HG03378 (cell line): ENCODE measurements at regions not wholly inside any gene's neighbourhood (a gene's known extent, or its start where the extent isn't known, plus 50 kb on each side); places are given as distances from the start of the nearest gene placed in this dataset.
"Not testable (repeated sequence)": the region's sequence is repeated elsewhere in the genome, so short reads cannot be mapped to it uniquely, and the experiment has no call there.

Experiments used
- ATAC-seq: cut with Tn5 transposase; IDR thresholded peaks from one replicate; pipeline ENCODE4 v1.9.1; 2021; ENCODE audit warnings: mild to moderate bottlenecking, moderate library complexity; ENCODE audit not compliant: unreplicated experiment

DNA sequence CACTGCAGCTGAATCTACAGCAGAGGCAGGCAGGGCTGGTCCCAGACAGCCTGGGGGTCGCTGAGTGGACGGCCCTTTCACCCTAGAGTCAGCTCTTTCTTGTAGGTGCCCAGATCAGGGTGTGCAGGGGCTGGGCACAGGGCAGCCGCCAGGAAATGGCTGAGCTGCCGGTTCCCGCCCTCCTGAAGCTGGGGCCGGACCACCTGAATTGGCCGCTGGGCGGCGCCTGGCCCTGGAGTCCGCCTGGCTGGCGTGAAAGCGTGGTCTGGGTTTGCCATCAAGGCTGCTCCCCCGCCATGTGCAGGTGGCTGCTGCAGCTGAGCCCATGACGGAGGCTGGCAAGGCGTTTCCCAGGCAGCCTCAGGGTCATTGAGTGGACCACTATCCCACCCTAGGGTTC is 85.7 kb downstream of the POTEM start:
- not testable (repeated sequence) for ATAC-seq

DNA sequence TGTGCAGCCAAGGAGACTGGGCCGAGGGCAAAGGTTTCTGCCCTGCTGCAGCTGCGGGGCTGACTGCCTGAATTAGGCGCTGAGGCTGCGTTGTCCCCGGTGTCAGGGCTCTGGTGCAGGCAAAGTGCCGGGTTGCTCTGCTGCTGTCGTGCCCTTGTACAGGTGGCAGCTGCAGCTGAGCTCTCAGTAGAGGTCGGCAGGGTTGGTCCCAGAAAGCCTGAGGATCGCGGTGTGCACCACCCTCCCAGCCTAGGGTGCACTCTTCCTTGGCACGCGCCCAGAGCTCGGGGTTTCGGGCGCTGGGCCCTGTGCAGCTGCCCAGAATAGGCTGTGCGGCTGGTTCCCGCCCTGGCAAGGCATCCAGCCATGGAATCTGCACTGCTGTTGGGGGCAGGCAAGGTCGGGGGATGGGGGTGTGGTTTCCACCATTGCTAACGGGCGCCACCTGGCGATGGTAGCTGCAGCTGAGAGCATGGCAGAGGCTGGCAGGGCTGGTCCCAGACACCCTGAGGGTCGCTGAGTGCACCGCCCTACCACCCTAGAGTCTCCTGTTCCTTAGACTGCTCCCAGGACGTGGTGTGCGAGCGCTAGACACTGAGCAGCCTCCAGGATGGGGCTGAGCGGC is 86.3 kb downstream of the POTEM start:
- not testable (repeated sequence) for ATAC-seq

- not testable (repeated sequence) for ATAC-seq
Observed at GRCh38 chr14:19054108-19054721, 87.0 kb downstream of the POTEM start.

DNA sequence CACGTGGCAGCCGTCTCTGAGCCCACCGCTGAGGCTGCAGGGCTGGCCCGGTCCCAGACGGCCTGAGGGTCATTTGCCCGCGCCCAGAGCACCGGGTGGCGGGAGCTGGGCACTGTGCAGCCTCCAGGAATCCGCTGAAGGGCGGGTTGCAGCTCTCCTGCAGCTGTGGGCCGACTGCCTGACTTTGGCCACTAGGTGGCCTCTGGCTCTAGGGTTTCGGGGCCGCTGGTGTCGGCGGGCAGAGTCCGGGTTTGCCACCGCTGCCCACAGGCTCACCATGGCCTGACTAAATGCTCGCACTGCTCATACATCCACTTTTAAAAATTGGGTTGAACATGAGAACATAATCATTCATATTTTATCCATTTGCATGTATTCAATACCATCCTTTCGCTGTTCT is 87.7 kb downstream of the POTEM start:
- ATAC-seq = not testable (repeated sequence)

GRCh38 chr14:19059066-19059465 is 91.8 kb downstream of the POTEM start:
- ATAC-seq = not testable (repeated sequence)

DNA sequence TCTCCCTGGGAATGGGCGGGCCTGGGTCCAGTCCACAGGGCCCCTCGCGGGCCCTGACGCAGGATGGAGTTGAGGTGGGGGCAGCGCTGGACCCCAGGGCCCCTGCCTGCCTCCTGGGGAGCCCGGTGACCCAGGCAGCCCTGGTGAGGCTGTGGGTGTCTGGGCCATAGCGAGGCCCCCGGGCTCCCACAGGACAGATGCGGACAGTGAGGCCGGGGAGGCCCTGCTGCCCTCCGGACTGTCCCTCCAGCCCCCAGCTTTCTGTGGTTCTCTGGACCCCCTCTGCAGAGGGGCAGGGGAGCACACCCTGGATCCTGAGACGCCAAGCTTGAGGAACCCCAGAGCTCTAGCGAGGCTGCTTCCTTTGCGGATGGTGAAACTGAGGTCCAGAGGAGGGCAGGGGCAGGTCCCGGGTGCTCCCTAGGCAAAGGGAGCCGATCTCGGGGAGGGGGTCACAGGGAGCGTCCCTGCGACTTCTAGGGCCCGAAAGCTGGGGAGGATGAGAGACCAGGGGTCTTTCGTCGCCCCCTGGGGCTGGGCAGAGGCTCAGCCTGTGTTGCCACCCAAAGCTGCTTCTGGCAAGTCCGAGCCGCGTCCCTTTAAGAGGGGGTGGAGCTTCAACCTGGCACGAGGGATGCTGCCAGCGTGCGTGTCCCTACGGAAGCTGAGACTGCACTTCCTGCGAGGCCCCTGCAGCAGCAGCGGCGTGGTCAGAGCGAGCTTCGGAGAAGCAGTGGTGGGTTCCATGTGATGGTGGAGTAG is 94.6 kb downstream of the POTEM start:
- ATAC-seq = peak; percentile 75

DNA sequence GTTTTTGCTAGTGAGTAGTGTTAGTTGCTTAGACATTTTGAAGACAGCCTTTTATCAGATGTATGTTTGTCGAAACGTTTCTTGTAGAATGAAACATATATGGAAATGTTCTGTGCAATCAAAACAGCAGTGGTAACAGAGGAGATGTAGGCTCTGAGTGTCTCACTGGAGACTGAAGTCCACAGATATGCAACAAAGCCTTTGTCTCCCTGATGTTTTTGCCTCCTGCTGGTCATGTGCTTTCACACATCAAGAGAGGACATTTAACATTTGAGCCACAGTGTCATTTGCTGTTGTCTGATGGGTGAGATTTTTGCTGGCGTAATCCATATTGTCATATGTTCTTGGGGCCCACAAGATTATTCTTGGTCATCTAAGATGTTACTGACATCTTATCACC is 101.7 kb downstream of the POTEM start:
- not testable (repeated sequence) for ATAC-seq

GRCh38 chr14:19072518-19072917 is 105.3 kb downstream of the POTEM start:
- not testable (repeated sequence) for ATAC-seq

DNA sequence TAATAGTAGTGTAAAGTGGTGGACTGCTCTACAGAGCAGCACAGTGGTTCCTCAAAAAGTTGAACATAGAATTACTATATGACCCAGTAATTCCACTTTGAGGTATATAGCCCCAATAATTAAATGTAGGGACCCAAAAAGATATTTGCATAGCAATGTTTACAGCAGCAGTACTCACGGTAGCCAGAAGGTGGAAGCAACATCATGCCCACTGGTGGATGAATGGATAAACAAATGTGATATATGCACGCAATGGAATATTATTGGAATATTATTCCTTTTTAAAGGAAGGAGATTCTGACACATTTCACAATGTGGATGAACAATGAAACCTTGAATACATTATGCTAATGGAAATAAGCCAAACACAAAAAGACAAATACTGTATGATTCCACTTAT is 121.4 kb downstream of the POTEM start:
- not testable (repeated sequence) for ATAC-seq

GRCh38 chr14:19093227-19093626 is 126.0 kb downstream of the POTEM start:
- ATAC-seq = not testable (repeated sequence)

GRCh38 chr14:19094731-19095130 is 127.5 kb downstream of the POTEM start:
- not testable (repeated sequence) for ATAC-seq

DNA sequence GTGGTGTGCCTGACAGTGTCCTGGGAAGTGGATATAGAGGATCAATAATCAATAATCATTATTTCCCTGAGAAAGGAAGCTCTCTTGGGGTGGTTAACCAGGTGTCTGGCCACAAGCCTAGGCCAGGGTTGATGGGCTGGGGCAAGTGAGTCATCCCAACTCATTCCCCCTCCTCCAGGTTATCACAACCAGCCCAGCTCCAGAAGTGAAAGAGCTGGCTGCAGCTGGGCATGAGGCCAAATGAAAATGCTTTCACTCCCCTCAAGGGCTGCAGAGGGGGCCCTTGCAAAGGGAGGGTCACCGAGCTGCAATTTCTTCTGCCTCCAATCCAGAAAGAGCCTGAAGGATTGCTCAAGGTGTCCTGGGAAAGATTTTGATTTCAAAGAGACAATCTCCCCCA is 127.9 kb downstream of the POTEM start:
- not testable (repeated sequence) for ATAC-seq

DNA sequence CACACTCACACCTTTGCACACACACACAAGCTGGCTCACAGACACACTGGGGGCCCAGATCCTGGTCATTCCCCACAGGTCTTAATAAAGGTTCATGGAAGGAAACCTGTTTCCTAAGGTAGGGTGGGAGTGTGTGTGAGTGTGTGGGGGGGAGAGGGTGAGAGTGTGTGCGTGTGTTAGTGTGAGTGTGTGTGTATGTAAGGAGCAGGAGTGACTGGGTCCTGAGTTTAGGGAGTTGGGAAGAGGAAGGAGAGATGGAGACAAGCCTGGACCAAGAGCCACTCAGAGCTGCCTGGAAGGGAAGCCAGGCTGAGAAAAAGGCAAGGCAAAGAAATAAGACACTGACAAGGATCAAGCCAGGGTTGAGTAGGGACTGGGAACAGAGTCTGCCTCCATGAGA is 129.2 kb downstream of the POTEM start:
- not testable (repeated sequence) for ATAC-seq

GRCh38 chr14:19096876-19097275 is 129.6 kb downstream of the POTEM start:
- ATAC-seq = not testable (repeated sequence)

- not testable (repeated sequence) for ATAC-seq
Observed at GRCh38 chr14:19097306-19097705, 130.1 kb downstream of the POTEM start.

GRCh38 chr14:19097750-19098149 is 130.5 kb downstream of the POTEM start:
- ATAC-seq = not testable (repeated sequence)

DNA sequence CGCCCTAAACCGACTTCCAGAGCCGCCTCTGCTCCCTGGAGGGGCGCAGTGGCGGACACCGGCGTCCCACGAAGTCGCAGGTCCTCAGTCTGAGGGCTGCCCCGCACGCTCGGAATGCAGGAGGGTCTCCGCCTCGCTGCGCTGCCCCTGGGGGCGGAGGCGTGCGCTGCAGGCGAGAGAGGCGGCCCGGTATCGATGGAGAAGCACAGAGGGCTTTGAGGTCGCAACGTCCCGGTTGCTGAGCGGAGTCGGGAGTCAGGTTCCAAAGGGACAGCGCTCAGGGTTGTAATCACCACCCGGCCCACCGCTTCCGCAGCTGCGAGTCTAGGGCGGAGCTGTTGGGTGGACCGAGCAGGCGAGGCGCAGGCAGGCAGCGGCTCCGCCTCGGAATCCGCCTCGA is 131.0 kb downstream of the POTEM start:
- ATAC-seq = not testable (repeated sequence)

DNA sequence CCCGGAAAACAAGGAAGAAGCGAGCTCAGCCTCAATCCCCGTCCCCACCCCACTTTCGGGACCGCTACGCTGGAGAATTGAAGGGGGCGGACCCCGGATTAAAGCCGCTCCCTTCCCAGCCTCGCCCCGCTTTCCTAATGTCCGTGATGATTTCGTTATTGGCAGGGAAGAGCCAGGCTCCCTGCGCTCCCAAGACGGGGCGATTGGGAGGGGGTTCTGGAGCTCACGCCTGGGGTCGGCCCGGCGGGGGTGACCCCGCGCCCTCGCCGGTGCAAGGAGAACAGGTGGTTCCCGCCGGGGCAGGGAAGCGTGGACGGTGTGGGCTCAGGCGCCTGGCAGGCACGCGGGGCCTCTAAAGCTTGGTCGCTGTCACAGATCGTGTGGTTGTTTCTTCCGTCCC is 131.5 kb downstream of the POTEM start:
- ATAC-seq = not testable (repeated sequence)

GRCh38 chr14:19099336-19099735 is 132.1 kb downstream of the POTEM start:
- ATAC-seq = not testable (repeated sequence)

GRCh38 chr14:19099939-19100338 is 132.7 kb downstream of the POTEM start:
- not testable (repeated sequence) for ATAC-seq

GRCh38 chr14:19105551-19105950 is 138.3 kb downstream of the POTEM start:
- not testable (repeated sequence) for ATAC-seq

DNA sequence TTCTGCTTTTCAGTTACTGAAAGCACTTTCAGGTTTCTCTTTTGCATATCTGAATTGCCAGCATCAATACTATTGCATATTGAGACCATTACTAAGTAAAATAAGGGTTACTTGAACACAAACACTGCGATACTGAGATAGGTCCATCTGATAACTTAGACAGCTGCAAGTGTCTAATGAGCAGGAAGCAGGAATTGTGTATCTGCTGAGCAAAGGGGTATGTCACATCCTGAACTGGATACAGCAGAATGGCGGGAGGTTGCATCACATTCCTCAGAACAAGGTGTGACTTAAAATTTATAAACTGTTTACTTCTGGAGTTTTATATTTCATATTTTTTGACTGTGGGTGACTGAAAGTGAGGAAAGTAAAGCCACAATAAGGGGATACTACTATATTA is 142.7 kb downstream of the POTEM start:
- ATAC-seq = not testable (repeated sequence)
